EL (cell line): ENCODE measurements at regions not wholly inside any gene's neighbourhood (a gene's known extent, or its start where the extent isn't known, plus 50 kb on each side); places are given as distances from the start of the nearest gene placed in this dataset.
A peak's percentile ranks its signal among the peaks of the same experiment; 100 is the strongest.

Experiments used
- DNase-seq: peaks from one replicate; pipeline ENCODE4 v3.0.0-alpha.2; 2016

GRCh38 chr3:107992976-107993684 lies 97.7 kb downstream of the CD47 start:
- peak; percentile 57 for DNase-seq

- no peak for DNase-seq
These were observed 99.9 kb downstream of the CD47 start for GRCh38 chr3:107990926-107991325.

- DNase-seq = no peak
These were observed 100.4 kb downstream of the CD47 start for GRCh38 chr3:107990433-107990832.

- no peak for DNase-seq
These were observed 101.2 kb downstream of the CD47 start for GRCh38 chr3:107989661-107990060.

GRCh38 chr3:107988460-107989175 lies 102.2 kb downstream of the CD47 start:
- DNase-seq = peak; percentile 78

- peak; percentile 96 for DNase-seq
These were observed 103.5 kb downstream of the CD47 start for GRCh38 chr3:107987036-107987939.

GRCh38 chr3:107986505-107986904 lies 104.3 kb downstream of the CD47 start:
- DNase-seq = no peak

GRCh38 chr3:107985496-107985895 lies 105.3 kb downstream of the CD47 start:
- DNase-seq = peak; percentile 29

GRCh38 chr3:107983247-107983646 lies 107.6 kb downstream of the CD47 start:
- no peak for DNase-seq

GRCh38 chr3:107982165-107982564 lies 108.7 kb downstream of the CD47 start:
- DNase-seq = no peak

- no peak for DNase-seq
These were observed 109.2 kb downstream of the CD47 start for GRCh38 chr3:107981471-107982111.

GRCh38 chr3:107979538-107979937 lies 111.3 kb downstream of the CD47 start:
- no peak for DNase-seq

GRCh38 chr3:107978131-107979055 lies 112.4 kb downstream of the CD47 start:
- no peak for DNase-seq

GRCh38 chr3:107977221-107978130 lies 113.4 kb downstream of the CD47 start:
- no peak for DNase-seq

- no peak for DNase-seq
These were observed 114.5 kb downstream of the CD47 start for GRCh38 chr3:107976202-107976800.

- DNase-seq = no peak
These were observed 115.2 kb downstream of the CD47 start for GRCh38 chr3:107975529-107976201.

- DNase-seq = no peak
These were observed 116.9 kb downstream of the CD47 start for GRCh38 chr3:107973961-107974360.

GRCh38 chr3:107973152-107973551 lies 117.7 kb downstream of the CD47 start:
- DNase-seq = peak; percentile 58

- no peak for DNase-seq
These were observed 119.7 kb downstream of the CD47 start for GRCh38 chr3:107970993-107971580.
